ENCODE measurements at regions not wholly inside any gene's neighbourhood (a gene's known extent, or its start where the extent isn't known, plus 50 kb on each side); places are given as distances from the start of the nearest gene placed in this dataset.

- no peaks in the 10 kb centered on the region for H3K36me3 Mint-ChIP-seq (ENCODE audit: low read depth)
Measured at GRCh38 chr3:34005886-34006285, 207.5 kb downstream of the PDCD6IP start.

GRCh38 chr3:34008191-34008590 is 209.8 kb downstream of the PDCD6IP start:
- intact Hi-C loops (cut with micrococcal nuclease), result no loop called here
- no peak overlapping the region for H3K4me3 Mint-ChIP-seq (ENCODE audit: low read depth)
- no peaks in the 10 kb centered on the region for H3K36me3 Mint-ChIP-seq (ENCODE audit: low read depth)
- no peak for DNase-seq (ENCODE audit: low spot score)
- no peaks in the 10 kb centered on the region for H3K4me1 Mint-ChIP-seq (ENCODE audit: low read depth)
- H3K9me3 Mint-ChIP-seq, result no peaks in the 10 kb centered on the region
- H3K27me3 Mint-ChIP-seq (ENCODE audit: low read depth), result peaks cover 6% of the 10 kb centered on the region
- H3K27ac Mint-ChIP-seq, result no peak overlapping the region

More at GRCh38 chr3:34005886-34006285, 207.5 kb downstream of the PDCD6IP start:
- H3K27ac Mint-ChIP-seq, result no peak overlapping the region
- H3K27me3 Mint-ChIP-seq (ENCODE audit: low read depth), result peaks cover 6% of the 10 kb centered on the region
- H3K4me3 Mint-ChIP-seq (ENCODE audit: low read depth), result no peak overlapping the region
- H3K4me1 Mint-ChIP-seq (ENCODE audit: low read depth), result no peaks in the 10 kb centered on the region
- no peak for DNase-seq (ENCODE audit: low spot score)
- intact Hi-C loops (cut with micrococcal nuclease), result no loop called here
- H3K9me3 Mint-ChIP-seq, result no peaks in the 10 kb centered on the region

- Mint-ChIP-seq H3K27ac (no peak overlapping the region), H3K4me1 (ENCODE audit: low read depth) (no peaks in the 10 kb centered on the region), H3K36me3 (ENCODE audit: low read depth) (no peaks in the 10 kb centered on the region), H3K4me3 (ENCODE audit: low read depth) (no peak overlapping the region), H3K9me3 (no peaks in the 10 kb centered on the region), H3K27me3 (ENCODE audit: low read depth) (peaks cover 11% of the 10 kb centered on the region)
- intact Hi-C loops (cut with micrococcal nuclease), result no loop called here
- DNase-seq (ENCODE audit: low spot score), result no peak
Measured at GRCh38 chr3:34008836-34009809, 210.7 kb downstream of the PDCD6IP start.

GRCh38 chr3:34011171-34012101 is 213.0 kb downstream of the PDCD6IP start:
- Mint-ChIP-seq H3K27ac (no peak overlapping the region), H3K9me3 (no peaks in the 10 kb centered on the region), H3K27me3 (ENCODE audit: low read depth) (peaks cover 6% of the 10 kb centered on the region), H3K36me3 (ENCODE audit: low read depth) (no peaks in the 10 kb centered on the region), H3K4me1 (ENCODE audit: low read depth) (no peaks in the 10 kb centered on the region), H3K4me3 (ENCODE audit: low read depth) (no peak overlapping the region)
- DNase-seq (ENCODE audit: low spot score), result no peak
- intact Hi-C loops (cut with micrococcal nuclease), result loop anchor here (10.0 kb wide), 1 partner anchor 127 kb away; no protein-coding TSS in a partner anchor

GRCh38 chr3:34012102-34012461 is 213.7 kb downstream of the PDCD6IP start:
- H3K9me3 Mint-ChIP-seq, result no peaks in the 10 kb centered on the region
- H3K27me3 Mint-ChIP-seq (ENCODE audit: low read depth), result peaks cover 6% of the 10 kb centered on the region
- peaks cover 5% of the 10 kb centered on the region for H3K4me1 Mint-ChIP-seq (ENCODE audit: low read depth)
- intact Hi-C loops (cut with micrococcal nuclease), result loop anchor here (10.0 kb wide), 1 partner anchor 127 kb away; no protein-coding TSS in a partner anchor
- no peaks in the 10 kb centered on the region for H3K36me3 Mint-ChIP-seq (ENCODE audit: low read depth)
- H3K4me3 Mint-ChIP-seq (ENCODE audit: low read depth), result no peak overlapping the region
- H3K27ac Mint-ChIP-seq, result no peak overlapping the region
- DNase-seq (ENCODE audit: low spot score), result no peak

GRCh38 chr3:34013818-34014570 is 215.6 kb downstream of the PDCD6IP start:
- intact Hi-C loops (cut with micrococcal nuclease), result loop anchor here (10.0 kb wide), 1 partner anchor 129 kb away; no protein-coding TSS in a partner anchor
- H3K27me3 Mint-ChIP-seq (ENCODE audit: low read depth), result peaks cover 9% of the 10 kb centered on the region
- no peak overlapping the region for H3K27ac Mint-ChIP-seq
- H3K4me3 Mint-ChIP-seq (ENCODE audit: low read depth), result no peak overlapping the region
- no peaks in the 10 kb centered on the region for H3K36me3 Mint-ChIP-seq (ENCODE audit: low read depth)
- H3K9me3 Mint-ChIP-seq, result no peaks in the 10 kb centered on the region
- no peak for DNase-seq (ENCODE audit: low spot score)
- peaks cover 13% of the 10 kb centered on the region for H3K4me1 Mint-ChIP-seq (ENCODE audit: low read depth)

- no peak overlapping the region for H3K4me3 Mint-ChIP-seq (ENCODE audit: low read depth)
- intact Hi-C loops (cut with micrococcal nuclease), result loop anchor here (10.0 kb wide), 1 partner anchor 131 kb away; no protein-coding TSS in a partner anchor
- no peak overlapping the region for H3K27ac Mint-ChIP-seq
Measured at GRCh38 chr3:34015204-34016142, 217.0 kb downstream of the PDCD6IP start.

GRCh38 chr3:34016925-34017587 is 218.6 kb downstream of the PDCD6IP start:
- H3K4me3 Mint-ChIP-seq (ENCODE audit: low read depth), result no peak overlapping the region
- H3K27me3 Mint-ChIP-seq (ENCODE audit: low read depth), result peaks cover 17% of the 10 kb centered on the region
- H3K36me3 Mint-ChIP-seq (ENCODE audit: low read depth), result no peaks in the 10 kb centered on the region
- no peaks in the 10 kb centered on the region for H3K9me3 Mint-ChIP-seq
- DNase-seq (ENCODE audit: low spot score), result peak; percentile 12
- intact Hi-C loops (cut with micrococcal nuclease), result loop anchor here (10.0 kb wide), 1 partner anchor 132 kb away; no protein-coding TSS in a partner anchor
- H3K4me1 Mint-ChIP-seq (ENCODE audit: low read depth), result peaks cover 14% of the 10 kb centered on the region
- H3K27ac Mint-ChIP-seq, result peak overlapping the region; percentile 32

More at GRCh38 chr3:34015204-34016142, 217.0 kb downstream of the PDCD6IP start:
- Mint-ChIP-seq H3K4me1 (ENCODE audit: low read depth) (peaks cover 14% of the 10 kb centered on the region), H3K36me3 (ENCODE audit: low read depth) (no peaks in the 10 kb centered on the region), H3K9me3 (no peaks in the 10 kb centered on the region), H3K27me3 (ENCODE audit: low read depth) (peaks cover 13% of the 10 kb centered on the region)
- DNase-seq (ENCODE audit: low spot score), result no peak

GRCh38 chr3:34017757-34018156 is 219.3 kb downstream of the PDCD6IP start:
- no peak overlapping the region for H3K27ac Mint-ChIP-seq

GRCh38 chr3:34019158-34019557 is 220.7 kb downstream of the PDCD6IP start:
- intact Hi-C loops (cut with micrococcal nuclease), result loop anchor here (10.0 kb wide), 1 partner anchor 134 kb away; no protein-coding TSS in a partner anchor

More at GRCh38 chr3:34017757-34018156, 219.3 kb downstream of the PDCD6IP start:
- Mint-ChIP-seq H3K4me1 (ENCODE audit: low read depth) (peaks cover 14% of the 10 kb centered on the region), H3K27me3 (ENCODE audit: low read depth) (peaks cover 20% of the 10 kb centered on the region), H3K36me3 (ENCODE audit: low read depth) (no peaks in the 10 kb centered on the region), H3K4me3 (ENCODE audit: low read depth) (no peak overlapping the region), H3K9me3 (no peaks in the 10 kb centered on the region)
- no peak for DNase-seq (ENCODE audit: low spot score)
- intact Hi-C loops (cut with micrococcal nuclease), result loop anchor here (10.0 kb wide), 1 partner anchor 133 kb away; no protein-coding TSS in a partner anchor

GRCh38 chr3:34020170-34020569 is 221.7 kb downstream of the PDCD6IP start:
- DNase-seq (ENCODE audit: low spot score), result no peak
- Mint-ChIP-seq H3K36me3 (ENCODE audit: low read depth) (no peaks in the 10 kb centered on the region), H3K27me3 (ENCODE audit: low read depth) (peaks cover 15% of the 10 kb centered on the region), H3K27ac (no peak overlapping the region), H3K4me1 (ENCODE audit: low read depth) (peaks cover 14% of the 10 kb centered on the region), H3K9me3 (no peaks in the 10 kb centered on the region), H3K4me3 (ENCODE audit: low read depth) (no peak overlapping the region)
- intact Hi-C loops (cut with micrococcal nuclease), result no loop called here

More at GRCh38 chr3:34019158-34019557, 220.7 kb downstream of the PDCD6IP start:
- Mint-ChIP-seq H3K36me3 (ENCODE audit: low read depth) (no peaks in the 10 kb centered on the region), H3K27ac (no peak overlapping the region), H3K4me1 (ENCODE audit: low read depth) (peaks cover 14% of the 10 kb centered on the region), H3K9me3 (no peaks in the 10 kb centered on the region), H3K4me3 (ENCODE audit: low read depth) (no peak overlapping the region), H3K27me3 (ENCODE audit: low read depth) (peaks cover 15% of the 10 kb centered on the region)
- no peak for DNase-seq (ENCODE audit: low spot score)

Data from activated T-helper 2 cell treated with anti-CD3 and anti-CD28 coated beads, Interferon-gamma antibody, Interleukin-2, Interleukin-4, amounts not matched to agents 10 μg/mL and 5 μg/mL and 100 μg/mL, durations not matched to agents 14 hours and 24 hours and 36 hours (primary cell).